ENCODE measurements at regions not wholly inside any gene's neighbourhood (a gene's known extent, or its start where the extent isn't known, plus 50 kb on each side); places are given as distances from the start of the nearest gene placed in this dataset.

DNA sequence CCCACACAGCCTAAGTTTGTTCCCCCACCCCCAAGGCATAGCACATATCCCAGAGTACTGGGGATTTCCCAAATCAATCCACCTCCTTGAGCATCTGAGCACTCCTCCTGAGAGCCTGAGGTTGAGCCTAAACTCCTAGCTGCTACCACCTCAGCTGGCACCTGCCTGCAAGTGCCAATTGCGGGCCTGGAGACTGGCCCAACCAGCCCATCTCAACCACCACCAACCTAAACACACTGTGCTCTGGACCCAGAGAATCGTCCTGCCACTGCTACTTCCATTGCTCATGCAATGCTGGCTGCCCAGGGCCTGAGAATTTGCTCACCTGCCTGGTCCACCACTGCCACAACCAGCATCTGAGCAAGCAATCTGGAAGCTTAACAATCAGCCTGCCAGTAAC lies 177.1 kb downstream of the FGF13 start:
- Histone ChIP-seq H3K36me3 (replicated peaks; ENCODE audit: insufficient read depth, low read depth) (no peaks in the 10 kb centered on the region), H2AFZ (no peak overlapping the region), H3K79me2 (no peaks in the 10 kb centered on the region), H4K20me1 (ENCODE audit: insufficient read depth, poor library complexity, severe bottlenecking) (no peaks in the 10 kb centered on the region), H3K4me2 (no peak overlapping the region), H3K27ac (no peak overlapping the region), H3K4me1 (ENCODE audit: insufficient read depth) (no peaks in the 10 kb centered on the region), H3K9me3 (ENCODE audit: low read depth) (no peaks in the 10 kb centered on the region), H3K4me3 (no peak overlapping the region), H3K27me3 (no peaks in the 10 kb centered on the region), H3K9me2 (replicated peaks; ENCODE audit: insufficient read depth) (no peaks in the 10 kb centered on the region)
- no peak for DNase-seq (ENCODE audit: low spot score)
- WGBS (ENCODE audit: low lambda C conversion rate, missing lambda C conversion rate) = 47% methylated on average over 2 of the region's 2 CpGs
- TF ChIP-seq EZH2 (IDR thresholded peaks at IDR 0.05; ENCODE audit: borderline replicate concordance) (no peak), EZH2phosphoT487 (IDR thresholded peaks at IDR 0.05; ENCODE audit: low read depth, severe bottlenecking, unreplicated experiment) (no peak)
- TF ChIP-seq, protein P1, sequence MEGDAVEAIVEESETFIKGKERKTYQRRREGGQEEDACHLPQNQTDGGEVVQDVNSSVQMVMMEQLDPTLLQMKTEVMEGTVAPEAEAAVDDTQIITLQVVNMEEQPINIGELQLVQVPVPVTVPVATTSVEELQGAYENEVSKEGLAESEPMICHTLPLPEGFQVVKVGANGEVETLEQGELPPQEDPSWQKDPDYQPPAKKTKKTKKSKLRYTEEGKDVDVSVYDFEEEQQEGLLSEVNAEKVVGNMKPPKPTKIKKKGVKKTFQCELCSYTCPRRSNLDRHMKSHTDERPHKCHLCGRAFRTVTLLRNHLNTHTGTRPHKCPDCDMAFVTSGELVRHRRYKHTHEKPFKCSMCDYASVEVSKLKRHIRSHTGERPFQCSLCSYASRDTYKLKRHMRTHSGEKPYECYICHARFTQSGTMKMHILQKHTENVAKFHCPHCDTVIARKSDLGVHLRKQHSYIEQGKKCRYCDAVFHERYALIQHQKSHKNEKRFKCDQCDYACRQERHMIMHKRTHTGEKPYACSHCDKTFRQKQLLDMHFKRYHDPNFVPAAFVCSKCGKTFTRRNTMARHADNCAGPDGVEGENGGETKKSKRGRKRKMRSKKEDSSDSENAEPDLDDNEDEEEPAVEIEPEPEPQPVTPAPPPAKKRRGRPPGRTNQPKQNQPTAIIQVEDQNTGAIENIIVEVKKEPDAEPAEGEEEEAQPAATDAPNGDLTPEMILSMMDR (IDR thresholded peaks at IDR 0.05; ENCODE audit: poor library complexity) = no peak

DNA sequence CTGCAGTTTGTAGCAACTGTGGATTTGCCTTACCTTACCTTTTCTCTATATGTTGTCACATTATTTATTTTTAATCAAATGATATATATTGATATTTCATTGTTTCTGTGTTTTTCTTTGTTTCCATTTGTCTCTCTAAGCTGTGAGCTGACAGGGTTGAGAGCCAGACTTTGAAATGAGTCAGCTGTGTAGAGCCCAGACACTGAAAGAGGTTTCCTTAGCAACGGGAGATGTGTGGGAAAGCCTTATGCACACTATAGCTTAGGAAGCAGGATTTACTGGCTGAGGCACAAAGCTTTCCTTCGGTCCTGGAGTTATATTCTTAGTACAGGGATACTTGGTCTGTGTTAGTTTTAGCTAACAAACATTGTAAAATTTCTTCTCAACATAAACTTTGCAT lies 192.2 kb downstream of the FGF13 start:
- Histone ChIP-seq H3K9me3 (ENCODE audit: low read depth) (no peaks in the 10 kb centered on the region), H3K27me3 (no peaks in the 10 kb centered on the region), H3K27ac (no peak overlapping the region), H3K4me2 (no peak overlapping the region), H3K79me2 (no peaks in the 10 kb centered on the region), H3K9me2 (replicated peaks; ENCODE audit: insufficient read depth) (no peaks in the 10 kb centered on the region), H4K20me1 (ENCODE audit: insufficient read depth, poor library complexity, severe bottlenecking) (no peaks in the 10 kb centered on the region), H2AFZ (no peak overlapping the region), H3K36me3 (replicated peaks; ENCODE audit: insufficient read depth, low read depth) (no peaks in the 10 kb centered on the region), H3K4me3 (no peak overlapping the region), H3K4me1 (ENCODE audit: insufficient read depth) (no peaks in the 10 kb centered on the region)
- no peak for TF ChIP-seq EZH2phosphoT487 (IDR thresholded peaks at IDR 0.05; ENCODE audit: low read depth, severe bottlenecking, unreplicated experiment)
- no peak for TF ChIP-seq EZH2 (IDR thresholded peaks at IDR 0.05; ENCODE audit: borderline replicate concordance)
- TF ChIP-seq, protein P1 (IDR thresholded peaks at IDR 0.05; ENCODE audit: poor library complexity) = no peak
- 39% methylated on average over 2 of the region's 2 CpGs for WGBS (ENCODE audit: low lambda C conversion rate, missing lambda C conversion rate)
- DNase-seq (ENCODE audit: low spot score) = peak; percentile 56

GRCh38 chrX:138504273-138504672 lies 207.2 kb downstream of the FGF13 start:
- H3K4me2 ChIP-seq = no peak overlapping the region
- DNase-seq (ENCODE audit: low spot score) = no peak

More at GRCh38 chrX:138504273-138504672, 207.2 kb downstream of the FGF13 start:
- Histone ChIP-seq H3K9me2 (replicated peaks; ENCODE audit: insufficient read depth) (no peaks in the 10 kb centered on the region), H3K4me1 (ENCODE audit: insufficient read depth) (no peaks in the 10 kb centered on the region), H4K20me1 (ENCODE audit: insufficient read depth, poor library complexity, severe bottlenecking) (no peaks in the 10 kb centered on the region), H3K79me2 (no peaks in the 10 kb centered on the region), H3K27ac (no peak overlapping the region), H2AFZ (no peak overlapping the region), H3K36me3 (replicated peaks; ENCODE audit: insufficient read depth, low read depth) (no peaks in the 10 kb centered on the region), H3K4me3 (no peak overlapping the region), H3K9me3 (ENCODE audit: low read depth) (no peaks in the 10 kb centered on the region), H3K27me3 (no peaks in the 10 kb centered on the region)
- TF ChIP-seq, protein P1 (IDR thresholded peaks at IDR 0.05; ENCODE audit: poor library complexity) = no peak
- WGBS (ENCODE audit: low lambda C conversion rate, missing lambda C conversion rate) = 84% methylated on average over 3 of the region's 3 CpGs
